GM23338 (cell line): ENCODE measurements at regions not wholly inside any gene's neighbourhood (a gene's known extent, or its start where the extent isn't known, plus 50 kb on each side); places are given as distances from the start of the nearest gene placed in this dataset.

ENCODE experiments used
- ATAC-seq: fragments of 200-7000 bp; cut with Tn5 transposase; 3 replicates; pipeline ENCODE4 v1.9.1; 2020
- DNase-seq: peaks from one replicate; pipeline ENCODE4 v3.0.0-alpha.2; 2015; ENCODE audit warnings: low spot score
- H2AFZ ChIP-seq: fragments of 200-600 bp; sonication (generic); 2 replicates; pipeline ENCODE4 v1.8.0; 2016; ENCODE audit warnings: antibody characterized with exemption, mild to moderate bottlenecking, moderate library complexity
- H3F3A ChIP-seq: fragments of 200-600 bp; sonication (generic); replicated peaks from 2 replicates; pipeline ENCODE4 v1.8.0; 2017; ENCODE audit warnings: antibody characterized with exemption, mixed run types, low read depth
- H3K27ac ChIP-seq: fragments of 200-600 bp; sonication (generic); 2 replicates; pipeline ENCODE4 v1.6.1; 2016; ENCODE audit warnings: low read depth
- H3K27me3 ChIP-seq: fragments of 200-600 bp; sonication (generic); 2 replicates; pipeline ENCODE4 v1.8.0; 2016; ENCODE audit warnings: mild to moderate bottlenecking, mixed run types, moderate library complexity; ENCODE audit not compliant: insufficient read depth
- H3K36me3 ChIP-seq: fragments of 200-600 bp; sonication (generic); 2 replicates; pipeline ENCODE4 v1.8.0; 2016; ENCODE audit warnings: mild to moderate bottlenecking; ENCODE audit not compliant: insufficient read depth
- H3K4me1 ChIP-seq: fragments of 200-600 bp; sonication (generic); 2 replicates; pipeline ENCODE4 v1.8.0; 2016; ENCODE audit warnings: mild to moderate bottlenecking, moderate library complexity; ENCODE audit not compliant: insufficient read depth
- H3K4me2 ChIP-seq: fragments of 200-600 bp; sonication (generic); 2 replicates; pipeline ENCODE4 v1.7.1; 2017; ENCODE audit warnings: mixed run types
- H3K4me3 ChIP-seq: fragments of 200-600 bp; sonication (generic); 2 replicates; pipeline ENCODE4 v1.6.1; 2016; ENCODE audit warnings: mixed run types
- H3K79me2 ChIP-seq: fragments of 200-600 bp; sonication (generic); replicated peaks from 2 replicates; pipeline ENCODE4 v1.8.0; 2017; ENCODE audit warnings: mild to moderate bottlenecking; ENCODE audit not compliant: insufficient read depth
- H3K9me2 ChIP-seq: fragments of 200-600 bp; sonication (generic); 2 replicates; pipeline ENCODE4 v1.8.0; 2017; ENCODE audit not compliant: insufficient read depth
- H4K20me1 ChIP-seq: fragments of 200-600 bp; sonication (generic); replicated peaks from 2 replicates; pipeline ENCODE4 v1.8.0; 2017; ENCODE audit warnings: mild to moderate bottlenecking; ENCODE audit not compliant: insufficient read depth
- H3K27ac Mint-ChIP-seq: 2 replicates; pipeline ENCODE4 v1.8.0; 2020; ENCODE audit warnings: inconsistent platforms, mild to moderate bottlenecking, moderate library complexity, mixed read lengths
- H3K27me3 Mint-ChIP-seq: 3 replicates; pipeline ENCODE4 v1.8.0; 2022; ENCODE audit warnings: low read depth, mild to moderate bottlenecking, moderate library complexity, mixed read lengths, inconsistent platforms; ENCODE audit not compliant: insufficient read depth, poor library complexity
- H3K36me3 Mint-ChIP-seq: 3 replicates; pipeline ENCODE4 v1.8.0; 2021; ENCODE audit warnings: low read depth, mild to moderate bottlenecking, inconsistent platforms, moderate library complexity, mixed read lengths
- H3K4me1 Mint-ChIP-seq: 3 replicates; pipeline ENCODE4 v1.8.0; 2020; ENCODE audit warnings: mild to moderate bottlenecking, inconsistent platforms, mixed read lengths
- H3K4me3 Mint-ChIP-seq: 3 replicates; pipeline ENCODE4 v1.8.0; 2021; ENCODE audit warnings: moderate library complexity, mild to moderate bottlenecking, inconsistent platforms, mixed read lengths
- H3K9me3 Mint-ChIP-seq: 3 replicates; pipeline ENCODE4 v1.8.0; 2020; ENCODE audit warnings: moderate library complexity, mild to moderate bottlenecking, inconsistent platforms, mixed read lengths
- ETS1 ChIP-seq: IDR thresholded peaks from 2 replicates; pipeline ENCODE4 v1.6.1; 2016; ENCODE audit warnings: antibody characterized with exemption
- EZH2 ChIP-seq: fragments of 200-600 bp; sonication (generic); IDR thresholded peaks from one replicate; pipeline ENCODE4 v1.8.0; 2017; ENCODE audit warnings: antibody characterized with exemption, mild to moderate bottlenecking, low read depth; ENCODE audit not compliant: unreplicated experiment
- EZH2phosphoT487 ChIP-seq: fragments of 200-600 bp; sonication (generic); IDR thresholded peaks from one replicate; pipeline ENCODE4 v1.8.1; 2018; ENCODE audit warnings: antibody characterized with exemption; ENCODE audit not compliant: unreplicated experiment
- ZNF114 ChIP-seq: fragments of 250-450 bp; sonication (Bioruptor Pico); IDR thresholded peaks from 2 replicates; pipeline ENCODE4 v1.5.0; 2020; ENCODE audit warnings: mild to moderate bottlenecking, moderate library complexity
- TF ChIP-seq, protein P1 (sequence below): IDR thresholded peaks from one replicate; pipeline ENCODE4 v1.6.1; 2018; ENCODE audit warnings: antibody characterized with exemption; ENCODE audit not compliant: unreplicated experiment
- TF ChIP-seq, protein P2 (sequence below): fragments of 250-450 bp; sonication (Bioruptor Pico); IDR thresholded peaks from 2 replicates; pipeline ENCODE4 v1.5.0; 2020; ENCODE audit warnings: mild to moderate bottlenecking, moderate library complexity

DNA sequence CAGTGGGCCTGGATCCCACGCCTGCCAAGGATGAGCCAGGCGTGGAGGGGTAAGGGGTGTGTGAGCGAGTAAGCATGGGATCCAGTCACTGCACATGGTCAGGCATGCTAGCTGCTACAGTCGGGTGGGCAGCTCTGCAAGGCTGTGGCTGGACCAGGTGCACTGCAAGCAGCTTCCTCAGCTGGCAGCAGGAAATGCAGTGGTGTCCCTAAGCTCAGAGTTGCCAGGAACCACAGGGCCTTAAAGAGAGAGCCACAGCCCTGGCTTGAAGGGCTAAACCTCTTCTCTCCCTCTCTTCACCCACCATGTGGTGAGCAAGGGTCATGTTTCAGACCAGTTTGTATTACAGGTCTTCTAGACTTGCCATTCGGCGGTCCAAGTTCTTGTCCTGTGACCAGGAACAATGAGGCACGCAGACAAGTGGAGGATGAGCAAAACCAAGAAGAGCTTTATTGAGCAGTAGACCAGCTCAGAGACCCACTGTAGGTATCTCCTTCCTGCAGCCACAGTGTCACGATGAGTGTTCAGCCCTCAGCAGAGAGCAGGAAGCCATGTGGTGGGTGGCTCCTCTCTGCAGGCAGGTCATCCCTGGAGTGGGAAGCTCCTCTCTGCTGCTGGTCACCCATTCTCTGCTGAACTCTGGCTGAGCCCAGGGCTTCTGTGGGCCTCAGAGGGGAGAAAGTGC is 511.9 kb downstream of the PYDC2 start (continued):
- TF ChIP-seq, protein P1, sequence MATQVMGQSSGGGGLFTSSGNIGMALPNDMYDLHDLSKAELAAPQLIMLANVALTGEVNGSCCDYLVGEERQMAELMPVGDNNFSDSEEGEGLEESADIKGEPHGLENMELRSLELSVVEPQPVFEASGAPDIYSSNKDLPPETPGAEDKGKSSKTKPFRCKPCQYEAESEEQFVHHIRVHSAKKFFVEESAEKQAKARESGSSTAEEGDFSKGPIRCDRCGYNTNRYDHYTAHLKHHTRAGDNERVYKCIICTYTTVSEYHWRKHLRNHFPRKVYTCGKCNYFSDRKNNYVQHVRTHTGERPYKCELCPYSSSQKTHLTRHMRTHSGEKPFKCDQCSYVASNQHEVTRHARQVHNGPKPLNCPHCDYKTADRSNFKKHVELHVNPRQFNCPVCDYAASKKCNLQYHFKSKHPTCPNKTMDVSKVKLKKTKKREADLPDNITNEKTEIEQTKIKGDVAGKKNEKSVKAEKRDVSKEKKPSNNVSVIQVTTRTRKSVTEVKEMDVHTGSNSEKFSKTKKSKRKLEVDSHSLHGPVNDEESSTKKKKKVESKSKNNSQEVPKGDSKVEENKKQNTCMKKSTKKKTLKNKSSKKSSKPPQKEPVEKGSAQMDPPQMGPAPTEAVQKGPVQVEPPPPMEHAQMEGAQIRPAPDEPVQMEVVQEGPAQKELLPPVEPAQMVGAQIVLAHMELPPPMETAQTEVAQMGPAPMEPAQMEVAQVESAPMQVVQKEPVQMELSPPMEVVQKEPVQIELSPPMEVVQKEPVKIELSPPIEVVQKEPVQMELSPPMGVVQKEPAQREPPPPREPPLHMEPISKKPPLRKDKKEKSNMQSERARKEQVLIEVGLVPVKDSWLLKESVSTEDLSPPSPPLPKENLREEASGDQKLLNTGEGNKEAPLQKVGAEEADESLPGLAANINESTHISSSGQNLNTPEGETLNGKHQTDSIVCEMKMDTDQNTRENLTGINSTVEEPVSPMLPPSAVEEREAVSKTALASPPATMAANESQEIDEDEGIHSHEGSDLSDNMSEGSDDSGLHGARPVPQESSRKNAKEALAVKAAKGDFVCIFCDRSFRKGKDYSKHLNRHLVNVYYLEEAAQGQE, result no peak

- H3F3A ChIP-seq, result no peaks in the 10 kb centered on the region
- ATAC-seq, result no peak
- no peaks in the 10 kb centered on the region for H4K20me1 ChIP-seq
- Mint-ChIP-seq H3K4me1 (peaks cover 3% of the 10 kb centered on the region; the same call in 2 of the 3 replicates), H3K27me3 (peaks cover 4% of the 10 kb centered on the region), H3K4me3 (no peak overlapping the region), H3K36me3 (peaks cover 8% of the 10 kb centered on the region; the same call in 2 of the 3 replicates), H3K27ac (no peak overlapping the region), H3K9me3 (peaks cover 12% of the 10 kb centered on the region)
- no peaks in the 10 kb centered on the region; the same call in 1 of the 2 replicates for H3K9me2 ChIP-seq
- no peaks in the 10 kb centered on the region for H3K27me3 ChIP-seq
- no peak overlapping the region for H3K27ac ChIP-seq
- H3K79me2 ChIP-seq, result no peaks in the 10 kb centered on the region
- no peak for TF ChIP-seq EZH2phosphoT487
- TF ChIP-seq EZH2, result no peak
- no peak for TF ChIP-seq ETS1
- TF ChIP-seq ZNF114, result no peak
- TF ChIP-seq, protein P2, sequence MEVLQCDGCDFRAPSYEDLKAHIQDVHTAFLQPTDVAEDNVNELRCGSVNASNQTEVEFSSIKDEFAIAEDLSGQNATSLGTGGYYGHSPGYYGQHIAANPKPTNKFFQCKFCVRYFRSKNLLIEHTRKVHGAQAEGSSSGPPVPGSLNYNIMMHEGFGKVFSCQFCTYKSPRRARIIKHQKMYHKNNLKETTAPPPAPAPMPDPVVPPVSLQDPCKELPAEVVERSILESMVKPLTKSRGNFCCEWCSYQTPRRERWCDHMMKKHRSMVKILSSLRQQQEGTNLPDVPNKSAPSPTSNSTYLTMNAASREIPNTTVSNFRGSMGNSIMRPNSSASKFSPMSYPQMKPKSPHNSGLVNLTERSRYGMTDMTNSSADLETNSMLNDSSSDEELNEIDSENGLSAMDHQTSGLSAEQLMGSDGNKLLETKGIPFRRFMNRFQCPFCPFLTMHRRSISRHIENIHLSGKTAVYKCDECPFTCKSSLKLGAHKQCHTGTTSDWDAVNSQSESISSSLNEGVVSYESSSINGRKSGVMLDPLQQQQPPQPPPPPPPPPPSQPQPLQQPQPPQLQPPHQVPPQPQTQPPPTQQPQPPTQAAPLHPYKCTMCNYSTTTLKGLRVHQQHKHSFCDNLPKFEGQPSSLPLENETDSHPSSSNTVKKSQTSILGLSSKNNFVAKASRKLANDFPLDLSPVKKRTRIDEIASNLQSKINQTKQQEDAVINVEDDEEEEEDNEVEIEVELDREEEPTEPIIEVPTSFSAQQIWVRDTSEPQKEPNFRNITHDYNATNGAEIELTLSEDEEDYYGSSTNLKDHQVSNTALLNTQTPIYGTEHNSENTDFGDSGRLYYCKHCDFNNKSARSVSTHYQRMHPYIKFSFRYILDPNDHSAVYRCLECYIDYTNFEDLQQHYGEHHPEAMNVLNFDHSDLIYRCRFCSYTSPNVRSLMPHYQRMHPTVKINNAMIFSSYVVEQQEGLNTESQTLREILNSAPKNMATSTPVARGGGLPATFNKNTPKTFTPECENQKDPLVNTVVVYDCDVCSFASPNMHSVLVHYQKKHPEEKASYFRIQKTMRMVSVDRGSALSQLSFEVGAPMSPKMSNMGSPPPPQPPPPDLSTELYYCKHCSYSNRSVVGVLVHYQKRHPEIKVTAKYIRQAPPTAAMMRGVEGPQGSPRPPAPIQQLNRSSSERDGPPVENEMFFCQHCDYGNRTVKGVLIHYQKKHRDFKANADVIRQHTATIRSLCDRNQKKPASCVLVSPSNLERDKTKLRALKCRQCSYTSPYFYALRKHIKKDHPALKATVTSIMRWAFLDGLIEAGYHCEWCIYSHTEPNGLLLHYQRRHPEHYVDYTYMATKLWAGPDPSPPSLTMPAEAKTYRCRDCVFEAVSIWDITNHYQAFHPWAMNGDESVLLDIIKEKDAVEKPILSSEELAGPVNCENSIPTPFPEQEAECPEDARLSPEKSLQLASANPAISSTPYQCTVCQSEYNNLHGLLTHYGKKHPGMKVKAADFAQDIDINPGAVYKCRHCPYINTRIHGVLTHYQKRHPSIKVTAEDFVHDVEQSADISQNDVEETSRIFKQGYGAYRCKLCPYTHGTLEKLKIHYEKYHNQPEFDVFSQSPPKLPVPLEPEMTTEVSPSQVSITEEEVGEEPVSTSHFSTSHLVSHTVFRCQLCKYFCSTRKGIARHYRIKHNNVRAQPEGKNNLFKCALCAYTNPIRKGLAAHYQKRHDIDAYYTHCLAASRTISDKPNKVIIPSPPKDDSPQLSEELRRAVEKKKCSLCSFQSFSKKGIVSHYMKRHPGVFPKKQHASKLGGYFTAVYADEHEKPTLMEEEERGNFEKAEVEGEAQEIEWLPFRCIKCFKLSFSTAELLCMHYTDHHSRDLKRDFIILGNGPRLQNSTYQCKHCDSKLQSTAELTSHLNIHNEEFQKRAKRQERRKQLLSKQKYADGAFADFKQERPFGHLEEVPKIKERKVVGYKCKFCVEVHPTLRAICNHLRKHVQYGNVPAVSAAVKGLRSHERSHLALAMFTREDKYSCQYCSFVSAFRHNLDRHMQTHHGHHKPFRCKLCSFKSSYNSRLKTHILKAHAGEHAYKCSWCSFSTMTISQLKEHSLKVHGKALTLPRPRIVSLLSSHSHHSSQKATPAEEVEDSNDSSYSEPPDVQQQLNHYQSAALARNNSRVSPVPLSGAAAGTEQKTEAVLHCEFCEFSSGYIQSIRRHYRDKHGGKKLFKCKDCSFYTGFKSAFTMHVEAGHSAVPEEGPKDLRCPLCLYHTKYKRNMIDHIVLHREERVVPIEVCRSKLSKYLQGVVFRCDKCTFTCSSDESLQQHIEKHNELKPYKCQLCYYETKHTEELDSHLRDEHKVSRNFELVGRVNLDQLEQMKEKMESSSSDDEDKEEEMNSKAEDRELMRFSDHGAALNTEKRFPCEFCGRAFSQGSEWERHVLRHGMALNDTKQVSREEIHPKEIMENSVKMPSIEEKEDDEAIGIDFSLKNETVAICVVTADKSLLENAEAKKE (CRISPR knock-in tag), result no peak
- TF ChIP-seq, protein P1, result no peak
- H3K4me2 ChIP-seq, result no peak overlapping the region
- DNase-seq, result no peak
- no peaks in the 10 kb centered on the region for H3K36me3 ChIP-seq
- H3K4me3 ChIP-seq, result no peak overlapping the region
- H3K4me1 ChIP-seq, result no peaks in the 10 kb centered on the region
- no peak overlapping the region for H2AFZ ChIP-seq
Measured at GRCh38 chr3:191973820-191974219, 512.9 kb downstream of the PYDC2 start.
